Neural progenitor cell (in vitro differentiated cells): ENCODE measurements at regions not wholly inside any gene's neighbourhood (a gene's known extent, or its start where the extent isn't known, plus 50 kb on each side); places are given as distances from the start of the nearest gene placed in this dataset.

Experiments
- EZH2 ChIP-seq: fragments of 200-600 bp; sonication (generic); IDR thresholded peaks from 2 replicates; pipeline ENCODE4 v1.6.1; 2017; ENCODE audit warnings: antibody characterized with exemption, mild to moderate bottlenecking, moderate library complexity
- TF ChIP-seq, protein P1 (sequence below): fragments of 200-600 bp; sonication (generic); IDR thresholded peaks from 2 replicates; pipeline ENCODE4 v1.5.1; 2017; ENCODE audit warnings: antibody characterized with exemption, mild to moderate bottlenecking

DNA sequence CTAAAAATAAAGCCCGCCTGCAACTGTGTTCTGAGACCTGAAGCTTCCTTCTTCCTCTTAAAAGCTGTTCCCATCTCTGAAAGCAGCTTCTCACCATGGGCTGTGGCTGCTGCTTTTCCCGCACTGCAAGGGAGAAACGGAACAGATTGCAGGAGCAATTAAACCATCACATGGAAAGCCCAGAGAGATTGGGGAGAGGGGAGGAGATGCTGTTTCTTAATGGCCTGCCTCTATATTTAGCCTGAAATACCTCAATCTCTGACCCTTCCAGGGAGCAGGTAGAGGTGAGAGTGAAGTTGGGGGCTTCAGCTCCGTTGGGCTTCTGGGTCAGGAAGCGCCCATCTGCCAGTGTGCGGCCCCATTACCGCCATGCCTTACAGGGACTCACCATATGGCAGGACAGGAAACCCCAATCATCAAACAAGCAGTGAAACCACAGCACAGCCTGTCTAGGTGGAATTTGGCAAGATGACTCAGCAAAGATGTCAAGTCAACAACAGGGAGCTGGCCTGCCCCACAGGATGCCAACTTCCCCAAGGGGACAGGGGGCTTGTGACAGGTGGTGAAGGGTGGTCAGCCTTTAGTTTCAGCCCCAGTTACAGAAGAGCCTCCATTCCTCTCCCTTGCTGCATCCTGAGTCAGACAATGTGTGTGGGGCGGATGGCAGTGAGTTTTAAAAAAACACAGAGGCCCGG is 286.6 kb upstream of the CCL2 start:
- TF ChIP-seq, protein P1, sequence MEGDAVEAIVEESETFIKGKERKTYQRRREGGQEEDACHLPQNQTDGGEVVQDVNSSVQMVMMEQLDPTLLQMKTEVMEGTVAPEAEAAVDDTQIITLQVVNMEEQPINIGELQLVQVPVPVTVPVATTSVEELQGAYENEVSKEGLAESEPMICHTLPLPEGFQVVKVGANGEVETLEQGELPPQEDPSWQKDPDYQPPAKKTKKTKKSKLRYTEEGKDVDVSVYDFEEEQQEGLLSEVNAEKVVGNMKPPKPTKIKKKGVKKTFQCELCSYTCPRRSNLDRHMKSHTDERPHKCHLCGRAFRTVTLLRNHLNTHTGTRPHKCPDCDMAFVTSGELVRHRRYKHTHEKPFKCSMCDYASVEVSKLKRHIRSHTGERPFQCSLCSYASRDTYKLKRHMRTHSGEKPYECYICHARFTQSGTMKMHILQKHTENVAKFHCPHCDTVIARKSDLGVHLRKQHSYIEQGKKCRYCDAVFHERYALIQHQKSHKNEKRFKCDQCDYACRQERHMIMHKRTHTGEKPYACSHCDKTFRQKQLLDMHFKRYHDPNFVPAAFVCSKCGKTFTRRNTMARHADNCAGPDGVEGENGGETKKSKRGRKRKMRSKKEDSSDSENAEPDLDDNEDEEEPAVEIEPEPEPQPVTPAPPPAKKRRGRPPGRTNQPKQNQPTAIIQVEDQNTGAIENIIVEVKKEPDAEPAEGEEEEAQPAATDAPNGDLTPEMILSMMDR, result no peak
- no peak for TF ChIP-seq EZH2
